SK-N-SH (cell line): ENCODE measurements at regions not wholly inside any gene's neighbourhood (a gene's known extent, or its start where the extent isn't known, plus 50 kb on each side); places are given as distances from the start of the nearest gene placed in this dataset.

ENCODE experiments used
- CTCF ChIA-PET: fragments of 300-600, 350-600 bp; formaldehyde crosslinking; extraction: SDS; loops from one replicate; lab custom pipeline; 2021; lab: Yijun Ruan, JAX
- POLR2A ChIA-PET: fragments of 350-600 bp; sonication (Branson Sonifier 250); formaldehyde crosslinking; extraction: SDS; loops from one replicate; lab custom pipeline; 2020; ENCODE audit warnings: antibody characterized with exemption, inconsistent platforms; lab: Yijun Ruan, JAX
- DNase-seq: peaks from one replicate; pipeline ENCODE4 v3.0.0; 2012
- H2AFZ ChIP-seq: fragments of 200-600 bp; sonication (generic); 2 replicates; pipeline ENCODE4 v1.8.1; 2016; ENCODE audit warnings: antibody characterized with exemption, mild to moderate bottlenecking, low read depth
- H3F3A ChIP-seq: fragments of 200-600 bp; sonication (generic); replicated peaks from 2 replicates; pipeline ENCODE3; 2016; ENCODE audit warnings: antibody characterized with exemption, mild to moderate bottlenecking; ENCODE audit not compliant: insufficient read depth
- H3K27ac ChIP-seq, 2 experiments: fragments of 200-500 bp in 1 of 2; fragments of 200-600 bp in 1 of 2; sonication (Bioruptor generic) in 1 of 2; sonication (generic), shearing (Covaris generic) in 1 of 2; 2 replicates each; pipeline versions ENCODE4 v1.5.1 to v1.6.1; 2014 to 2016; ENCODE audit warnings: low read depth in 2 of 2, inconsistent platforms in 1 of 2, low read length in 1 of 2, mild to moderate bottlenecking in 1 of 2, mixed read lengths in 1 of 2
- H3K27me3 ChIP-seq: fragments of 200-600 bp; sonication (generic), shearing (Covaris generic); 2 replicates; pipeline ENCODE4 v1.6.1; 2016; ENCODE audit warnings: mixed run types; ENCODE audit not compliant: insufficient read depth
- H3K36me3 ChIP-seq, 2 experiments: fragments of 200-500 bp in 1 of 2; fragments of 200-600 bp in 1 of 2; sonication (Bioruptor generic) in 1 of 2; sonication (generic) in 1 of 2; replicated peaks in 1 of 2; 2 replicates each; pipeline versions ENCODE3 to v1.5.1; 2014 to 2016; ENCODE audit warnings: low read length in 1 of 2, mild to moderate bottlenecking in 1 of 2; ENCODE audit not compliant: insufficient read depth in 2 of 2, control insufficient read depth in 1 of 2
- H3K4me1 ChIP-seq, 2 experiments: fragments of 200-500 bp in 1 of 2; fragments of 200-600 bp in 1 of 2; sonication (Bioruptor generic) in 1 of 2; sonication (generic), shearing (Covaris generic) in 1 of 2; 2 replicates each; pipeline versions ENCODE4 v1.5.1 to v1.6.1; 2014 to 2016; ENCODE audit warnings: low read depth in 1 of 2, low read length in 1 of 2, mixed run types in 1 of 2; ENCODE audit not compliant: insufficient read depth in 2 of 2, control insufficient read depth in 1 of 2
- H3K4me2 ChIP-seq: fragments of 200-600 bp; sonication (generic), shearing (Covaris generic); 2 replicates; pipeline ENCODE4 v1.6.1; 2017; ENCODE audit warnings: mixed run types
- H3K4me3 ChIP-seq, 2 experiments: fragments of 200-500 bp in 1 of 2; fragments of 200-600 bp in 1 of 2; sonication (Bioruptor generic) in 1 of 2; sonication (generic), shearing (Covaris generic) in 1 of 2; 2 replicates each; pipeline versions ENCODE4 v1.5.1 to v1.8.1; 2014 to 2016; ENCODE audit warnings: low read depth in 2 of 2, inconsistent platforms in 1 of 2, low read length in 1 of 2, mild to moderate bottlenecking in 1 of 2, mixed read lengths in 1 of 2, moderate library complexity in 1 of 2
- H3K79me2 ChIP-seq: fragments of 200-600 bp; sonication (generic); 2 replicates; pipeline ENCODE4 v1.8.1; 2017; ENCODE audit warnings: mild to moderate bottlenecking; ENCODE audit not compliant: insufficient read depth
- H3K9ac ChIP-seq: fragments of 200-600 bp; sonication (generic); 2 replicates; pipeline ENCODE4 v1.6.1; 2017; ENCODE audit warnings: mixed run types
- H3K9me2 ChIP-seq: fragments of 200-600 bp; sonication (generic); 2 replicates; pipeline ENCODE4 v1.6.1; 2017; ENCODE audit warnings: mixed run types
- H3K9me3 ChIP-seq: fragments of 200-600 bp; sonication (generic); 2 replicates; pipeline ENCODE4 v1.6.1; 2017; ENCODE audit warnings: mixed run types, mild to moderate bottlenecking, moderate library complexity
- H4K20me1 ChIP-seq: fragments of 200-600 bp; sonication (generic); 2 replicates; pipeline ENCODE4 v1.6.1; 2017; ENCODE audit warnings: mild to moderate bottlenecking, mixed run types; ENCODE audit not compliant: insufficient read depth
- CHD2 ChIP-seq: fragments of 150-350 bp; IDR thresholded peaks from 2 replicates; pipeline ENCODE4 v1.6.1; 2018; ENCODE audit warnings: low read length; ENCODE audit not compliant: partially characterized antibody
- ELF1 ChIP-seq: IDR thresholded peaks from 2 replicates; pipeline ENCODE4 v1.4.0; 2012
- EP300 ChIP-seq, 2 experiments: IDR thresholded peaks; 2 replicates each; pipeline versions ENCODE4 v1.4.0 to v1.6.1; 2012; ENCODE audit warnings: borderline replicate concordance in 1 of 2, low read depth in 1 of 2, low read length in 1 of 2
- EZH2phosphoT487 ChIP-seq: fragments of 200-600 bp; sonication (generic); IDR thresholded peaks from 2 replicates; pipeline ENCODE4 v1.6.1; 2017; ENCODE audit warnings: low read depth, mixed run types, mild to moderate bottlenecking, antibody characterized with exemption, moderate library complexity, borderline replicate concordance
- FOXJ3 ChIP-seq: sonication (generic); formaldehyde crosslinking; IDR thresholded peaks from 2 replicates; pipeline ENCODE4 v1.5.1; 2020; ENCODE audit warnings: mild to moderate bottlenecking, missing genetic modification reagents
- FOXM1 ChIP-seq: IDR thresholded peaks from 2 replicates; pipeline ENCODE4 v1.4.0; 2012; ENCODE audit warnings: low read depth, mild to moderate bottlenecking
- JUND ChIP-seq: IDR thresholded peaks from 2 replicates; pipeline ENCODE4 v1.4.0; 2012
- MAX ChIP-seq: IDR thresholded peaks from 2 replicates; pipeline ENCODE4 v1.4.0; 2012; ENCODE audit warnings: low read depth
- MEF2A ChIP-seq: IDR thresholded peaks from 2 replicates; pipeline ENCODE4 v1.4.0; 2012; ENCODE audit warnings: low read depth, borderline replicate concordance
- MXI1 ChIP-seq: IDR thresholded peaks from 2 replicates; pipeline ENCODE4 v1.6.1; 2012; ENCODE audit warnings: mild to moderate bottlenecking, low read depth, low read length, improper control_type of control experiment
- NFIC ChIP-seq: IDR thresholded peaks from 2 replicates; pipeline ENCODE4 v1.4.0; 2012; ENCODE audit warnings: borderline replicate concordance
- NRF1 ChIP-seq: IDR thresholded peaks from 2 replicates; pipeline ENCODE4 v1.6.1; 2012; ENCODE audit warnings: low read depth, mild to moderate bottlenecking, low read length
- POLR2AphosphoS5 ChIP-seq: IDR thresholded peaks from 2 replicates; pipeline ENCODE4 v1.6.1; 2012; ENCODE audit warnings: low read depth, low read length
- RAD21 ChIP-seq: IDR thresholded peaks from 2 replicates; pipeline ENCODE4 v1.6.1; 2012; ENCODE audit warnings: mild to moderate bottlenecking, low read length
- RCOR1 ChIP-seq: fragments of 150-350 bp; IDR thresholded peaks from 2 replicates; pipeline ENCODE4 v1.6.1; 2017; ENCODE audit warnings: antibody characterized with exemption, low read length
- RXRA ChIP-seq: IDR thresholded peaks from 2 replicates; pipeline ENCODE4 v1.4.0; 2012; ENCODE audit warnings: low read depth, mild to moderate bottlenecking, borderline replicate concordance
- SMC3 ChIP-seq: IDR thresholded peaks from 2 replicates; pipeline ENCODE4 v1.6.1; 2012; ENCODE audit warnings: low read depth, low read length, improper control_type of control experiment
- TAF1 ChIP-seq: IDR thresholded peaks from 2 replicates; pipeline ENCODE4 v1.6.1; 2012; ENCODE audit warnings: low read depth, mild to moderate bottlenecking, low read length, moderate library complexity, borderline replicate concordance
- TCF12 ChIP-seq: IDR thresholded peaks from 2 replicates; pipeline ENCODE4 v1.4.0; 2012
- TEAD4 ChIP-seq: IDR thresholded peaks from 2 replicates; pipeline ENCODE4 v1.4.0; 2012; ENCODE audit warnings: mild to moderate bottlenecking, borderline replicate concordance; ENCODE audit not compliant: insufficient read depth
- USF1 ChIP-seq: IDR thresholded peaks from 2 replicates; pipeline ENCODE4 v1.4.0; 2012; ENCODE audit warnings: low read depth, borderline replicate concordance
- WGBS: methylation state at CpG from one replicate; pipeline ENCODE4 v1.1.6; 2017; ENCODE audit warnings: low lambda C conversion rate; 5-methylcytosine and 5-hydroxymethylcytosine counted together
- TF ChIP-seq, protein P1 (sequence below): fragments of 200-600 bp; sonication (generic); IDR thresholded peaks from 2 replicates; pipeline ENCODE4 v1.6.1; 2017; ENCODE audit warnings: antibody characterized with exemption, mild to moderate bottlenecking, moderate library complexity

GRCh38 chr6:144820270-144820669 lies 535.1 kb downstream of the UTRN start:
- Histone ChIP-seq H3K4me2 (no peak overlapping the region), H3K9me3 (no peaks in the 10 kb centered on the region), H3F3A (peaks cover 3% of the 10 kb centered on the region), H2AFZ (no peak overlapping the region), H3K9me2 (no peaks in the 10 kb centered on the region), H3K36me3 (no peaks in the 10 kb centered on the region), H3K4me3 (no peak overlapping the region), H4K20me1 (no peaks in the 10 kb centered on the region), H3K27me3 (no peaks in the 10 kb centered on the region), H3K4me1 (no peaks in the 10 kb centered on the region), H3K79me2 (no peaks in the 10 kb centered on the region), H3K9ac (no peak overlapping the region), H3K27ac (no peak overlapping the region)
- 41% methylated on average over 1 of the region's 1 CpG for WGBS
- TF ChIP-seq CHD2 = no peak
- no peak for TF ChIP-seq POLR2AphosphoS5
- no peak for TF ChIP-seq RXRA
- no peak for TF ChIP-seq EP300 (IDR thresholded peaks at IDR 0.05; ENCODE audit: borderline replicate concordance in 1 of 2, low read depth in 1 of 2, low read length in 1 of 2)
- no peak for TF ChIP-seq ELF1
- TF ChIP-seq TAF1 = no peak
- no peak for TF ChIP-seq EZH2phosphoT487
- no peak for TF ChIP-seq FOXM1
- TF ChIP-seq MAX = no peak
- TF ChIP-seq NFIC = no peak
- no peak for TF ChIP-seq RCOR1
- TF ChIP-seq, protein P1, sequence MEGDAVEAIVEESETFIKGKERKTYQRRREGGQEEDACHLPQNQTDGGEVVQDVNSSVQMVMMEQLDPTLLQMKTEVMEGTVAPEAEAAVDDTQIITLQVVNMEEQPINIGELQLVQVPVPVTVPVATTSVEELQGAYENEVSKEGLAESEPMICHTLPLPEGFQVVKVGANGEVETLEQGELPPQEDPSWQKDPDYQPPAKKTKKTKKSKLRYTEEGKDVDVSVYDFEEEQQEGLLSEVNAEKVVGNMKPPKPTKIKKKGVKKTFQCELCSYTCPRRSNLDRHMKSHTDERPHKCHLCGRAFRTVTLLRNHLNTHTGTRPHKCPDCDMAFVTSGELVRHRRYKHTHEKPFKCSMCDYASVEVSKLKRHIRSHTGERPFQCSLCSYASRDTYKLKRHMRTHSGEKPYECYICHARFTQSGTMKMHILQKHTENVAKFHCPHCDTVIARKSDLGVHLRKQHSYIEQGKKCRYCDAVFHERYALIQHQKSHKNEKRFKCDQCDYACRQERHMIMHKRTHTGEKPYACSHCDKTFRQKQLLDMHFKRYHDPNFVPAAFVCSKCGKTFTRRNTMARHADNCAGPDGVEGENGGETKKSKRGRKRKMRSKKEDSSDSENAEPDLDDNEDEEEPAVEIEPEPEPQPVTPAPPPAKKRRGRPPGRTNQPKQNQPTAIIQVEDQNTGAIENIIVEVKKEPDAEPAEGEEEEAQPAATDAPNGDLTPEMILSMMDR = no peak
- TF ChIP-seq SMC3 = no peak
- TF ChIP-seq TCF12 = no peak
- no peak for TF ChIP-seq NRF1
- DNase-seq = no peak
- ChIA-PET POLR2A (no interaction called here), CTCF (no interaction called here)

DNA sequence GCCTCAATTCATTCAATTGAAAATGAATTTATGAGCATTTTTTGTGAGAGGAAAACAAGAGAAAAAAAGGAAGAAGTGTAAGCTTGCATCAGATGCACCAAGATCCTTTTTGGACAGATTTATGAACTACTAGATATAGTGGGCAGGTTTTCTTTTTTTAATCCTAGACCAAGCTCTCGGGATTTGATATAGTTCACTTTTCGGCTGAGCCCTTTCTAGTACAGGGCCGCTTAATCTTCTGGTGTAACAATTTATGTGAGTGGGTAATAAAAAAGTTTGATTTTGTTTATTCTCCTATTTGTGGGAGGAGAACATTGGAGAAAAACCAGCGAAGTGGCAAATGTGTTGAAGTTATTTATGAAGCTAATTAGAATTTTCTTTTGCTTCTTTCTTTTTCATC lies 538.0 kb downstream of the UTRN start:
- H2AFZ ChIP-seq = no peak overlapping the region
- no peaks in the 10 kb centered on the region for H4K20me1 ChIP-seq
- no peak overlapping the region for H3K4me2 ChIP-seq
- H3K4me1 ChIP-seq = no peaks in the 10 kb centered on the region
- CTCF ChIA-PET = no interaction called here
- POLR2A ChIA-PET = no interaction called here
- H3K79me2 ChIP-seq = no peaks in the 10 kb centered on the region
- no peak overlapping the region for H3K9ac ChIP-seq
- H3F3A ChIP-seq = peaks cover 3% of the 10 kb centered on the region
- no peak overlapping the region for H3K27ac ChIP-seq
- H3K27me3 ChIP-seq = no peaks in the 10 kb centered on the region
- H3K4me3 ChIP-seq = no peak overlapping the region
- no peak for DNase-seq
- no peak for TF ChIP-seq FOXJ3 (CRISPR knock-in tag)
- no peak for TF ChIP-seq MEF2A
- no peak for TF ChIP-seq RAD21
- no peak for TF ChIP-seq FOXM1
- no peak for TF ChIP-seq TCF12
- TF ChIP-seq MAX = no peak
- TF ChIP-seq NRF1 = no peak
- no peak for TF ChIP-seq RXRA
- no peak for TF ChIP-seq RCOR1
- TF ChIP-seq SMC3 = no peak
- no peak for TF ChIP-seq TEAD4
- no peak for TF ChIP-seq EZH2phosphoT487
- no peak for TF ChIP-seq USF1
- TF ChIP-seq ELF1 = no peak
- TF ChIP-seq CHD2 = no peak
- no peak for TF ChIP-seq MXI1
- TF ChIP-seq JUND = no peak
- no peak for TF ChIP-seq TAF1
- H3K36me3 ChIP-seq = peaks cover 0 to 2% of the 10 kb centered on the region in 2 experiments
- whole genome bisulfite sequencing = 80% methylated on average over 4 of the region's 4 CpGs
- no peaks in the 10 kb centered on the region for H3K9me3 ChIP-seq
- H3K9me2 ChIP-seq = no peaks in the 10 kb centered on the region
